NB4 (cell line): ENCODE measurements at regions not wholly inside any gene's neighbourhood (a gene's known extent, or its start where the extent isn't known, plus 50 kb on each side); places are given as distances from the start of the nearest gene placed in this dataset.

Experiments used
- POLR2A ChIP-seq: IDR thresholded peaks from 2 replicates; pipeline ENCODE4 v1.6.1; 2011; ENCODE audit warnings: mild to moderate bottlenecking; ENCODE audit not compliant: insufficient read length; ENCODE audit errors: extremely low read depth
- TF ChIP-seq, protein P1 (sequence below): IDR thresholded peaks from one replicate; pipeline ENCODE4 v1.5.1; 2012; ENCODE audit warnings: low read depth, low read length
- TF ChIP-seq, protein P2 (sequence below): IDR thresholded peaks from 2 replicates; pipeline ENCODE4 v1.6.1; 2011; ENCODE audit warnings: low read depth, low read length

DNA sequence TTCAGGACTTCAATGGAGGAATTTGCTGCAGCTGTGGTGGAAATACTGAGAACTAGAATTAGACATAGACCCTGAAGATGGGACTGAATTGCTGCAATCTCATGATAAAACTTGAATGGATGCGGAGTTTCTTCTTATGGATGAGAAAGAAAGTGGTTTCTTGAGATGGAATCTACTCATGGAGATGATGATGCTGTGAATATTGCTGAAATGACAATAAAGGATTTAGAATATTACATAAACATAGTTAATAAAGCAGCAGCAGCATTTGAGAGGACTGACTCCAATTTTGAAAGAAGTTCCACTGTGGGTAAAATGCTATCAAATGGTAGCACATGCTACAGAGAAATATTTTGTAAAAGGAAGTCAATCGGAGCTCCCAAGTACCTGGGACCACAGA, 264.6 kb downstream of the UBE3D start:
- TF ChIP-seq, protein P1, sequence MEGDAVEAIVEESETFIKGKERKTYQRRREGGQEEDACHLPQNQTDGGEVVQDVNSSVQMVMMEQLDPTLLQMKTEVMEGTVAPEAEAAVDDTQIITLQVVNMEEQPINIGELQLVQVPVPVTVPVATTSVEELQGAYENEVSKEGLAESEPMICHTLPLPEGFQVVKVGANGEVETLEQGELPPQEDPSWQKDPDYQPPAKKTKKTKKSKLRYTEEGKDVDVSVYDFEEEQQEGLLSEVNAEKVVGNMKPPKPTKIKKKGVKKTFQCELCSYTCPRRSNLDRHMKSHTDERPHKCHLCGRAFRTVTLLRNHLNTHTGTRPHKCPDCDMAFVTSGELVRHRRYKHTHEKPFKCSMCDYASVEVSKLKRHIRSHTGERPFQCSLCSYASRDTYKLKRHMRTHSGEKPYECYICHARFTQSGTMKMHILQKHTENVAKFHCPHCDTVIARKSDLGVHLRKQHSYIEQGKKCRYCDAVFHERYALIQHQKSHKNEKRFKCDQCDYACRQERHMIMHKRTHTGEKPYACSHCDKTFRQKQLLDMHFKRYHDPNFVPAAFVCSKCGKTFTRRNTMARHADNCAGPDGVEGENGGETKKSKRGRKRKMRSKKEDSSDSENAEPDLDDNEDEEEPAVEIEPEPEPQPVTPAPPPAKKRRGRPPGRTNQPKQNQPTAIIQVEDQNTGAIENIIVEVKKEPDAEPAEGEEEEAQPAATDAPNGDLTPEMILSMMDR: no peak
- no peak for TF ChIP-seq POLR2A
- TF ChIP-seq, protein P2, sequence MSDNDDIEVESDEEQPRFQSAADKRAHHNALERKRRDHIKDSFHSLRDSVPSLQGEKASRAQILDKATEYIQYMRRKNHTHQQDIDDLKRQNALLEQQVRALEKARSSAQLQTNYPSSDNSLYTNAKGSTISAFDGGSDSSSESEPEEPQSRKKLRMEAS: no peak
